KMS-11 (cell line): ENCODE measurements at regions not wholly inside any gene's neighbourhood (a gene's known extent, or its start where the extent isn't known, plus 50 kb on each side); places are given as distances from the start of the nearest gene placed in this dataset.

ENCODE experiments used
- H2AFZ ChIP-seq: fragments of 200-600 bp; sonication (generic); 2 replicates; pipeline ENCODE4 v1.6.1; 2016; ENCODE audit warnings: antibody characterized with exemption, mixed run types, low read depth
- H3K27ac ChIP-seq: fragments of 200-600 bp; sonication (generic); 2 replicates; pipeline ENCODE4 v1.6.1; 2016; ENCODE audit warnings: mild to moderate bottlenecking, mixed run types
- H3K27me3 ChIP-seq: fragments of 200-600 bp; sonication (generic); 2 replicates; pipeline ENCODE4 v1.6.1; 2017; ENCODE audit warnings: mild to moderate bottlenecking, low read depth, mixed run types, moderate library complexity; ENCODE audit not compliant: insufficient read depth
- H3K36me3 ChIP-seq: fragments of 200-600 bp; sonication (generic); 2 replicates; pipeline ENCODE4 v1.6.1; 2017; ENCODE audit warnings: mild to moderate bottlenecking, mixed run types; ENCODE audit not compliant: insufficient read depth
- H3K4me1 ChIP-seq: fragments of 200-600 bp; sonication (generic); 2 replicates; pipeline ENCODE4 v1.6.1; 2016; ENCODE audit warnings: mild to moderate bottlenecking, low read depth, mixed run types; ENCODE audit not compliant: poor library complexity, severe bottlenecking
- H3K4me2 ChIP-seq: fragments of 200-600 bp; sonication (generic); 2 replicates; pipeline ENCODE4 v1.7.0; 2016; ENCODE audit warnings: mild to moderate bottlenecking, mixed run types
- H3K4me3 ChIP-seq: fragments of 200-600 bp; sonication (generic); IDR thresholded peaks from 2 replicates; pipeline ENCODE4 v1.6.1; 2017; ENCODE audit warnings: low read depth, low read length, mixed read lengths; ENCODE audit not compliant: insufficient read depth
- H3K79me2 ChIP-seq: fragments of 200-600 bp; sonication (generic); 2 replicates; pipeline ENCODE4 v1.6.1; 2016; ENCODE audit warnings: low read depth, mixed run types; ENCODE audit not compliant: insufficient read depth
- H3K9ac ChIP-seq: fragments of 200-600 bp; sonication (generic); 2 replicates; pipeline ENCODE4 v1.6.1; 2016; ENCODE audit warnings: mild to moderate bottlenecking, mixed run types
- H4K20me1 ChIP-seq: fragments of 200-600 bp; sonication (generic); 2 replicates; pipeline ENCODE4 v1.6.1; 2016; ENCODE audit warnings: mild to moderate bottlenecking, mixed run types; ENCODE audit not compliant: insufficient read depth
- TF ChIP-seq, protein P1 (sequence below): fragments of 200-600 bp; sonication (generic); conservative IDR thresholded peaks from 2 replicates; pipeline ENCODE4 v1.6.1; 2017; ENCODE audit warnings: low read depth, mild to moderate bottlenecking, antibody characterized with exemption, low read length, moderate library complexity, mixed read lengths

DNA sequence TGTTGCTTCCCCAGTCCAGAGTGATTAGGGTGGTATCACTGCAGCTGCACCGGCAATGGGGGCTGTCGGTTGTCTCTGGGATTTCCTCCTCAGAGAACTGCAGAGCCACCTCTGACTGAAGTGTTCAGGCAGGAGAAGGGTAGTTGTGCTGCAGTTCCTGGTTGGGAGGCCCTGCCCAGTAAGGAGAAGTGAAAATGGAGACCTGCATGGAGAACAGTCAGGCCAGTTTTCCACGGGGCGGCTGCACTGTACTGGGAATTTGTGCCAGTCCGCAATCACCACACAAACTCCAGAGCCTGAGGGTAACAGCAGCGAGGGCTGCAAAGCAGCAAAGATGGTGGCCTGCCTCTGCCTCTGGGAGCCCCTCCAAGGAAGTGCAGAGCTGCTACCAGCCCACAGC is 58.1 kb upstream of the CCDC190 start:
- Histone ChIP-seq H3K4me2 (no peak overlapping the region), H3K27me3 (no peaks in the 10 kb centered on the region), H3K9ac (no peak overlapping the region), H3K4me1 (no peaks in the 10 kb centered on the region), H3K79me2 (no peaks in the 10 kb centered on the region), H4K20me1 (no peaks in the 10 kb centered on the region), H2AFZ (no peak overlapping the region), H3K4me3 (no peak overlapping the region), H3K36me3 (no peaks in the 10 kb centered on the region), H3K27ac (no peak overlapping the region)
- TF ChIP-seq, protein P1, sequence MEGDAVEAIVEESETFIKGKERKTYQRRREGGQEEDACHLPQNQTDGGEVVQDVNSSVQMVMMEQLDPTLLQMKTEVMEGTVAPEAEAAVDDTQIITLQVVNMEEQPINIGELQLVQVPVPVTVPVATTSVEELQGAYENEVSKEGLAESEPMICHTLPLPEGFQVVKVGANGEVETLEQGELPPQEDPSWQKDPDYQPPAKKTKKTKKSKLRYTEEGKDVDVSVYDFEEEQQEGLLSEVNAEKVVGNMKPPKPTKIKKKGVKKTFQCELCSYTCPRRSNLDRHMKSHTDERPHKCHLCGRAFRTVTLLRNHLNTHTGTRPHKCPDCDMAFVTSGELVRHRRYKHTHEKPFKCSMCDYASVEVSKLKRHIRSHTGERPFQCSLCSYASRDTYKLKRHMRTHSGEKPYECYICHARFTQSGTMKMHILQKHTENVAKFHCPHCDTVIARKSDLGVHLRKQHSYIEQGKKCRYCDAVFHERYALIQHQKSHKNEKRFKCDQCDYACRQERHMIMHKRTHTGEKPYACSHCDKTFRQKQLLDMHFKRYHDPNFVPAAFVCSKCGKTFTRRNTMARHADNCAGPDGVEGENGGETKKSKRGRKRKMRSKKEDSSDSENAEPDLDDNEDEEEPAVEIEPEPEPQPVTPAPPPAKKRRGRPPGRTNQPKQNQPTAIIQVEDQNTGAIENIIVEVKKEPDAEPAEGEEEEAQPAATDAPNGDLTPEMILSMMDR = no peak

DNA sequence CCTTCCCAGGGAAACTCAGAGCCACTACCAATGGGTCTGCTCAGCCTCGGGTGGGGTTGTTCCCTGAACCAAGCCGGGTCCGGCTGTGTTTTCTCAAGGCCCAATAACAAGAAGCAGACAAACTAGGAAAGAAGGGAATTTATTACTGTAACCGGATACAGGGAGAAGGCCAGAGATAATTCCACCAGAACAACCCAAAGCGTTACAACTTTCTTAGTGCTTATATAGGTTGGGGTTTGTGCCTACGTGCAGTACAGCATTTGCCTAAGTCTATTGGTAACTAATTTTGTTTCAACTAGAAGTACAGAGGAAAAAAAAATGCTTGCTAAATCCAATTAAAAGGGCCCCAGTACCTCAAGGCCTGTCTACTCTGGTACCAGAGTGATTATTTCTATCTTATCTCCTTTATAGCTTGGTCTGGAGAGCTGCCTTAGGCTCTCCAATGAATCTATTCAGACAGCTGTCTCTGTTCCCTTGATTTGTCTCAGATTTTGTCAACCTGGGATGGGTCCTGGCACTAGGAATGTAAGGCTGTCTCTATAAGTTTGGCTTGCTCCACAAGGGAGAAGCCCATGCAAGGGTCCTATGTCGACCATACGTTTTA is 57.3 kb upstream of the CCDC190 start:
- Histone ChIP-seq H3K79me2 (no peaks in the 10 kb centered on the region), H3K9ac (no peak overlapping the region), H3K36me3 (no peaks in the 10 kb centered on the region), H3K27me3 (no peaks in the 10 kb centered on the region), H4K20me1 (no peaks in the 10 kb centered on the region), H3K4me3 (no peak overlapping the region), H2AFZ (no peak overlapping the region), H3K4me1 (no peaks in the 10 kb centered on the region), H3K27ac (no peak overlapping the region), H3K4me2 (no peak overlapping the region)
- TF ChIP-seq, protein P1 = no peak

DNA sequence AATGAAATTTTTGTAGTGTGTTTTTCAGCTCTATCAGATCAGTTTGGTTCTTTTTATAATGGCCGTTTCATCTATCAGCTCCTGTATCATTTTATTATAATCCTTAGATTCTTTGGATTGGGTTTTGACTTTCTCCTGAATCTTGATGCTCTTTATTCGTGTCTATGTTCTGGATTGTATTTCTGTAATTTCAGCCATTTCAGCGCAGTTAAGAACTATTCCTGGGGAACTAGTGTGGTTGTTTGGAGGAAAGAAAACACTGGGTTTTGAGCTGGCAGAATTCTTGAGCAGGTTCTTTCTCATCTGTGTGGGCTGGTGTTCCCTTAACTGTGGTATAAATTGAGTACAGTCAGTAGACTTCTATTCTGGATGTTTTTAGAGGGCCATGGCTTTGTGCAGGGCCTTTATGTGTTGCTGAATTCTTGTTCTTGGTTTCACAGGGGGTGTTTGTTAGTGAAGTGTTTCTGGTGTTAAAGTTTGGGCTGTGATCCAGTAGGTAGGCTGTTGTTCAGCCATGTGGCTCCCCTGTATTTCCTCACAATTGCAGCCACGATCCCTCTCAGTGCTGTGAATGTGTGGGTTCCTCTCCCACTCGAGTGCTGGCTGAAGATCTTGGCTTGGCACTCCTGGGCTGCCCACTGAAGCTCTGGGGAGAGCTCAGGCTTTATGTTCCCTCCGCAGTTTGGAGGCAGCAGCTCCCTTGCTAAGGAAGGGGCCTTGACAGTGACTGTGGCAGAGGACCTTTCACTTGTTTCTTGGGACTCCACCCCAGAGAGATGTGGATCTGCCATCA is 56.0 kb upstream of the CCDC190 start:
- H4K20me1 ChIP-seq = no peaks in the 10 kb centered on the region

DNA sequence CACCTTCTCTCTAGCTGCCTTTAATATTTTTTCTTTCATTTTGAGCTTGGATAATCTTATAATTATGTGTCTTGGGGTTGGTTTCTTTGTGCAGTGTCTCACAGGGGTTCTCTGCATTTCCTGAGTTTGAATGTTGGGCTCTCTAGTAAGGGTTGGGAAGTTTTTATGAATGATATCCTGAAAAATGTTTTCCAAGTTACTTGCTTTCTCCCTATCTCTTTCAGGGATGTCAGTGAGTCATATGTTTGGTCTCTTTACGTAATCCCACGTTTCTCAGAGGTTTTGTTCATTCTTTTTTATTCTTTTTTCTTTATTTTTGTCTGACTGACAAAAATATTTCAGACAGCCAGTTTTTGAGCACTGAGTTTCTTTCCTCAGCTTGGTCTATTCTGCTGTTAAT is 55.4 kb upstream of the CCDC190 start:
- TF ChIP-seq, protein P1 = no peak

More for the DNA sequence above, 56.0 kb upstream of the CCDC190 start:
- no peaks in the 10 kb centered on the region for H3K4me1 ChIP-seq
- no peak overlapping the region for H2AFZ ChIP-seq
- H3K27ac ChIP-seq = no peak overlapping the region
- H3K79me2 ChIP-seq = no peaks in the 10 kb centered on the region
- H3K4me2 ChIP-seq = no peak overlapping the region
- no peak overlapping the region for H3K9ac ChIP-seq
- TF ChIP-seq, protein P1 = no peak
- H3K4me3 ChIP-seq = no peak overlapping the region
- H3K27me3 ChIP-seq = no peaks in the 10 kb centered on the region
- H3K36me3 ChIP-seq = no peaks in the 10 kb centered on the region

More for the DNA sequence above, 55.4 kb upstream of the CCDC190 start:
- Histone ChIP-seq H3K79me2 (no peaks in the 10 kb centered on the region), H3K36me3 (no peaks in the 10 kb centered on the region), H3K9ac (no peak overlapping the region), H3K27me3 (no peaks in the 10 kb centered on the region), H3K4me3 (no peak overlapping the region), H2AFZ (no peak overlapping the region), H3K27ac (no peak overlapping the region), H3K4me2 (no peak overlapping the region), H3K4me1 (no peaks in the 10 kb centered on the region), H4K20me1 (no peaks in the 10 kb centered on the region)
